Nephron (organoid): ENCODE measurements at regions not wholly inside any gene's neighbourhood (a gene's known extent, or its start where the extent isn't known, plus 50 kb on each side); places are given as distances from the start of the nearest gene placed in this dataset.

ENCODE experiments used
- H3K27ac Mint-ChIP-seq, 3 experiments: 2 replicates each; pipeline ENCODE4 v1.8.0; 2020; ENCODE audit warnings: mixed read lengths in 3 of 3, mild to moderate bottlenecking in 2 of 3, moderate library complexity in 1 of 3
- H3K27me3 Mint-ChIP-seq: 2 replicates; pipeline ENCODE4 v1.8.0; 2021; ENCODE audit warnings: low read depth, mild to moderate bottlenecking, moderate library complexity, mixed read lengths
- H3K36me3 Mint-ChIP-seq: 2 replicates; pipeline ENCODE4 v1.8.0; 2020; ENCODE audit warnings: low read depth, mixed read lengths
- H3K4me1 Mint-ChIP-seq: 2 replicates; pipeline ENCODE4 v1.8.0; 2020; ENCODE audit warnings: mixed read lengths
- H3K4me3 Mint-ChIP-seq, 3 experiments: 2 replicates each; pipeline ENCODE4 v1.8.0; 2020; ENCODE audit warnings: mild to moderate bottlenecking in 3 of 3, mixed read lengths in 3 of 3, moderate library complexity in 2 of 3
- H3K9me3 Mint-ChIP-seq: 2 replicates; pipeline ENCODE4 v1.8.0; 2020; ENCODE audit warnings: mixed read lengths
- CTCF ChIP-seq, 3 experiments: fragments of 200-600 bp; sonication (generic); IDR thresholded peaks; one replicate each; pipeline ENCODE4 v1.5.0; 2021; ENCODE audit warnings: antibody characterized with exemption in 3 of 3; ENCODE audit not compliant: unreplicated experiment in 3 of 3

GRCh38 chr4:184540307-184540706 is 66.0 kb upstream of the IRF2 start:
- no peak overlapping the region for H3K27ac Mint-ChIP-seq
- peaks cover 6% of the 10 kb centered on the region for H3K27me3 Mint-ChIP-seq
- no peak overlapping the region for H3K4me3 Mint-ChIP-seq
- no peaks in the 10 kb centered on the region for H3K9me3 Mint-ChIP-seq
- H3K36me3 Mint-ChIP-seq, result no peaks in the 10 kb centered on the region
- no peak for TF ChIP-seq CTCF (IDR thresholded peaks at IDR 0.05; ENCODE audit: unreplicated experiment in 3 of 3)
- H3K4me1 Mint-ChIP-seq, result peaks cover 21% of the 10 kb centered on the region

GRCh38 chr4:184538023-184538599 is 63.8 kb upstream of the IRF2 start:
- peaks cover 28% of the 10 kb centered on the region for H3K4me1 Mint-ChIP-seq
- H3K9me3 Mint-ChIP-seq, result no peaks in the 10 kb centered on the region
- peak; percentile 73 to 76 (median 73) for TF ChIP-seq CTCF (IDR thresholded peaks at IDR 0.05; ENCODE audit: unreplicated experiment in 3 of 3)
- peak overlapping the region; percentile 98 to 99 (median 98) for H3K27ac Mint-ChIP-seq
- H3K36me3 Mint-ChIP-seq, result peaks cover 5% of the 10 kb centered on the region
- peak overlapping the region; percentile 85 to 94 (median 88) for H3K4me3 Mint-ChIP-seq
- peaks cover 3% of the 10 kb centered on the region for H3K27me3 Mint-ChIP-seq

GRCh38 chr4:184537269-184538022 is 63.1 kb upstream of the IRF2 start:
- Mint-ChIP-seq H3K36me3 (peaks cover 5% of the 10 kb centered on the region), H3K27ac (peak overlapping the region; percentile 98 to 99 (median 98)), H3K9me3 (no peaks in the 10 kb centered on the region), H3K4me1 (peaks cover 28% of the 10 kb centered on the region), H3K4me3 (peak overlapping the region; percentile 85 to 94 (median 88)), H3K27me3 (peaks cover 3% of the 10 kb centered on the region)
- no peak for TF ChIP-seq CTCF (IDR thresholded peaks at IDR 0.05; ENCODE audit: unreplicated experiment in 3 of 3)

- H3K27me3 Mint-ChIP-seq, result peaks cover 3% of the 10 kb centered on the region
- peak overlapping the region; percentile 98 to 99 (median 98) for H3K27ac Mint-ChIP-seq
- TF ChIP-seq CTCF (IDR thresholded peaks at IDR 0.05; ENCODE audit: unreplicated experiment in 3 of 3), result no peak
- H3K4me3 Mint-ChIP-seq, result peak overlapping the region; percentile 85 to 94 (median 88)
- peaks cover 28% of the 10 kb centered on the region for H3K4me1 Mint-ChIP-seq
- H3K36me3 Mint-ChIP-seq, result peaks cover 5% of the 10 kb centered on the region
- H3K9me3 Mint-ChIP-seq, result no peaks in the 10 kb centered on the region
Measured at GRCh38 chr4:184536881-184537248, 62.5 kb upstream of the IRF2 start.

GRCh38 chr4:184536065-184536880 is 61.9 kb upstream of the IRF2 start:
- TF ChIP-seq CTCF (IDR thresholded peaks at IDR 0.05; ENCODE audit: unreplicated experiment in 3 of 3), result no peak
- Mint-ChIP-seq H3K27ac (peak overlapping the region; percentile 98 to 99 (median 98)), H3K4me3 (peak overlapping the region; percentile 85 to 94 (median 88)), H3K4me1 (peaks cover 28% of the 10 kb centered on the region), H3K9me3 (no peaks in the 10 kb centered on the region), H3K36me3 (peaks cover 5% of the 10 kb centered on the region), H3K27me3 (peaks cover 3% of the 10 kb centered on the region)
